WTC11 (cell line): ENCODE measurements at regions not wholly inside any gene's neighbourhood (a gene's known extent, or its start where the extent isn't known, plus 50 kb on each side); places are given as distances from the start of the nearest gene placed in this dataset.
A peak's percentile ranks its signal among the peaks of the same experiment; 100 is the strongest.

Source experiments
- ATAC-seq: fragments of 200-7000 bp; cut with Tn5 transposase; 2 replicates; pipeline ENCODE4 v1.10.0; 2021; ENCODE audit warnings: mild to moderate bottlenecking, moderate library complexity
- CTCF ChIA-PET: fragments of 300-600 bp; sonication (Branson Sonifier 250); formaldehyde crosslinking; loops from one replicate; lab custom pipeline; 2021; ENCODE audit warnings: antibody characterized with exemption; lab: Charles Lee
- POLR2A ChIA-PET: fragments of 350-600 bp; sonication (Branson Sonifier 250); formaldehyde crosslinking; loops from one replicate; lab custom pipeline; 2021; ENCODE audit warnings: antibody characterized with exemption; lab: Charles Lee
- DNase-seq: peaks from one replicate; pipeline ENCODE4 v3.0.0; 2021; ENCODE audit warnings: low spot score
- H3K27ac Mint-ChIP-seq: 2 replicates; pipeline ENCODE4 v1.8.0; 2021; ENCODE audit warnings: mixed read lengths
- H3K27me3 Mint-ChIP-seq: 2 replicates; pipeline ENCODE4 v1.8.0; 2021; ENCODE audit warnings: low read depth, mild to moderate bottlenecking, moderate library complexity, mixed read lengths
- H3K36me3 Mint-ChIP-seq: 2 replicates; pipeline ENCODE4 v1.8.0; 2021; ENCODE audit warnings: mixed read lengths
- H3K4me1 Mint-ChIP-seq: 2 replicates; pipeline ENCODE4 v1.8.0; 2022; ENCODE audit warnings: mixed read lengths
- H3K4me3 Mint-ChIP-seq: 2 replicates; pipeline ENCODE4 v1.8.0; 2021; ENCODE audit warnings: mild to moderate bottlenecking, moderate library complexity, mixed read lengths
- H3K9me3 Mint-ChIP-seq: 2 replicates; pipeline ENCODE4 v1.8.0; 2021; ENCODE audit warnings: mixed read lengths
- ATF1 ChIP-seq: sonication (generic); formaldehyde crosslinking; IDR thresholded peaks from 2 replicates; pipeline ENCODE4 v1.8.1; 2023; ENCODE audit warnings: mild to moderate bottlenecking, moderate library complexity, missing genetic modification reagents
- EMX1 ChIP-seq: fragments of 250-450 bp; sonication (Bioruptor Pico); IDR thresholded peaks from 2 replicates; pipeline ENCODE4 v1.8.0; 2021; ENCODE audit warnings: mild to moderate bottlenecking
- GRHL2 ChIP-seq: fragments of 250-450 bp; sonication (Bioruptor Pico); IDR thresholded peaks from 2 replicates; pipeline ENCODE4 v1.8.0; 2022; ENCODE audit warnings: mild to moderate bottlenecking, moderate library complexity; ENCODE audit not compliant: insufficient replicate concordance, severe bottlenecking
- HMGA2 ChIP-seq: fragments of 250-450 bp; sonication (Bioruptor Pico); IDR thresholded peaks from 2 replicates; pipeline ENCODE4 v1.4.0; 2021; ENCODE audit warnings: mild to moderate bottlenecking, moderate library complexity
- JAZF1 ChIP-seq: fragments of 250-450 bp; sonication (Bioruptor Pico); IDR thresholded peaks from 2 replicates; pipeline ENCODE4 v1.9.0; 2021; ENCODE audit warnings: moderate library complexity, mild to moderate bottlenecking, inconsistent platforms
- MYBL2 ChIP-seq: sonication (generic); formaldehyde crosslinking; IDR thresholded peaks from 2 replicates; pipeline ENCODE4 v1.8.1; 2023; ENCODE audit warnings: mild to moderate bottlenecking, moderate library complexity, missing genetic modification reagents
- NFE2L1 ChIP-seq: sonication (generic); formaldehyde crosslinking; IDR thresholded peaks from 2 replicates; pipeline ENCODE4 v1.8.1; 2023; ENCODE audit warnings: missing genetic modification reagents
- NFYB ChIP-seq: sonication (generic); formaldehyde crosslinking; conservative IDR thresholded peaks from 2 replicates; pipeline ENCODE4 v1.8.0; 2022; ENCODE audit warnings: low read depth, missing genetic modification reagents
- NR1H2 ChIP-seq: sonication (generic); formaldehyde crosslinking; IDR thresholded peaks from 2 replicates; pipeline ENCODE4 v1.9.0; 2021; ENCODE audit warnings: mild to moderate bottlenecking, moderate library complexity, missing genetic modification reagents
- NR2C2 ChIP-seq: sonication (generic); formaldehyde crosslinking; IDR thresholded peaks from 2 replicates; pipeline ENCODE4 v1.8.0; 2022; ENCODE audit warnings: mild to moderate bottlenecking, missing genetic modification reagents
- OVOL2 ChIP-seq: fragments of 250-450 bp; sonication (Bioruptor Pico); IDR thresholded peaks from 2 replicates; pipeline ENCODE4 v1.9.0; 2021; ENCODE audit warnings: mild to moderate bottlenecking, borderline replicate concordance
- SMAD3 ChIP-seq: sonication (generic); formaldehyde crosslinking; IDR thresholded peaks from 2 replicates; pipeline ENCODE4 v1.8.0; 2022; ENCODE audit warnings: missing genetic modification reagents, mild to moderate bottlenecking, borderline replicate concordance
- TEAD4 ChIP-seq: sonication (generic); formaldehyde crosslinking; IDR thresholded peaks from 2 replicates; pipeline ENCODE4 v1.8.0; 2022; ENCODE audit warnings: mild to moderate bottlenecking, missing genetic modification reagents
- ZBTB21 ChIP-seq: sonication (generic); formaldehyde crosslinking; IDR thresholded peaks from 2 replicates; pipeline ENCODE4 v1.8.1; 2023; ENCODE audit warnings: mild to moderate bottlenecking, missing genetic modification reagents, borderline replicate concordance
- ZNF219 ChIP-seq: sonication (generic); formaldehyde crosslinking; IDR thresholded peaks from 2 replicates; pipeline ENCODE4 v1.8.0; 2023; ENCODE audit warnings: missing genetic modification reagents, mild to moderate bottlenecking, borderline replicate concordance
- ZNF416 ChIP-seq: fragments of 250-450 bp; sonication (Bioruptor Pico); IDR thresholded peaks from 2 replicates; pipeline ENCODE4 v1.9.0; 2021; ENCODE audit warnings: mild to moderate bottlenecking, inconsistent platforms
- ZNF423 ChIP-seq: fragments of 250-450 bp; sonication (Bioruptor Pico); IDR thresholded peaks from 2 replicates; pipeline ENCODE4 v2.1.2; 2022; ENCODE audit warnings: mild to moderate bottlenecking, moderate library complexity
- ZNF671 ChIP-seq: fragments of 250-450 bp; sonication (Bioruptor Pico); IDR thresholded peaks from 2 replicates; pipeline ENCODE4 v1.8.0; 2021; ENCODE audit warnings: mild to moderate bottlenecking
- TF ChIP-seq, protein P1 (sequence below): sonication (generic); formaldehyde crosslinking; IDR thresholded peaks from 2 replicates; pipeline ENCODE4 v1.8.1; 2022; ENCODE audit warnings: low read depth, mild to moderate bottlenecking, moderate library complexity, missing genetic modification reagents, borderline replicate concordance
- TF ChIP-seq, protein P2 (sequence below): sonication (generic); formaldehyde crosslinking; IDR thresholded peaks from 2 replicates; pipeline ENCODE4 v1.8.0; 2022; ENCODE audit warnings: mild to moderate bottlenecking, missing genetic modification reagents
- TF ChIP-seq, protein P3 (sequence below): sonication (generic); formaldehyde crosslinking; IDR thresholded peaks from 2 replicates; pipeline ENCODE4 v1.8.0; 2022; ENCODE audit warnings: missing genetic modification reagents
- TF ChIP-seq, protein P4 (sequence below): sonication (generic); formaldehyde crosslinking; IDR thresholded peaks from 2 replicates; pipeline ENCODE4 v1.8.1; 2023; ENCODE audit warnings: mild to moderate bottlenecking, missing genetic modification reagents, moderate library complexity
- TF ChIP-seq, protein P5 (sequence below): fragments of 200-600 bp; IDR thresholded peaks from 2 replicates; pipeline ENCODE4 v1.8.0; 2022; ENCODE audit warnings: antibody characterized with exemption

DNA sequence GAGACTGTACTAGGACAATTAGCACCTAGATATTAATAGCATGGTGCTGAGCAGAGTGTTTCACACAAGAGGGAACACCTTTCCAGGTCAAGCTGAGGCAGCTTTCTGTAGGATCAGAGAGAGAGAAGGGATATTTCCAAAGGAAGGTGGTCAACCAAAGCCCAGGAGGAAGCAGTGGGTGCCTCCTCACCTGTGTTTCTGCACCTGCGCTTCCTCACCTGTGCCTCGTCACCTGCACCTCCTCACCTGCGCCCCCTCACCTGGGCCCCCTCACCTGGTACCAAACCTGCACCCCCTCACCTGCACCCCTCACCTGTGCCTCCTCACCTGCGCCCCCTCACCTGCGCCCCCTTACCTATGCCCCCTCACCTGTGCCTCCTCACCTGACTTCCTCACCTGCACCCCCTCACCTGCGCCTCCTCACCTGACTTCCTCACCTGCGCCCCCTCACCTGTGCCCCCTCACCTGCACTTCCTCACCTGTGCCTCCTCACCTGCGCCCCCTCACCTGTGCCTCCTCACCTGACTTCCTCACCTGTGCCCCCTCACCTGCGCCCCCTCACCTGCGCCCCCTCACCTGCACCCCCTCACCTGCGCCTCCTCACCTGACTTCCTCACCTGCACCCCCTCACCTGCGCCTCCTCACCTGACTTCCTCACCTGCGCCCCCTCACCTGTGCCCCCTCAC lies 67.9 kb downstream of the TTLL2 start:
- CTCF ChIA-PET = no interaction called here
- Mint-ChIP-seq H3K9me3 (no peaks in the 10 kb centered on the region), H3K4me3 (no peak overlapping the region)

DNA sequence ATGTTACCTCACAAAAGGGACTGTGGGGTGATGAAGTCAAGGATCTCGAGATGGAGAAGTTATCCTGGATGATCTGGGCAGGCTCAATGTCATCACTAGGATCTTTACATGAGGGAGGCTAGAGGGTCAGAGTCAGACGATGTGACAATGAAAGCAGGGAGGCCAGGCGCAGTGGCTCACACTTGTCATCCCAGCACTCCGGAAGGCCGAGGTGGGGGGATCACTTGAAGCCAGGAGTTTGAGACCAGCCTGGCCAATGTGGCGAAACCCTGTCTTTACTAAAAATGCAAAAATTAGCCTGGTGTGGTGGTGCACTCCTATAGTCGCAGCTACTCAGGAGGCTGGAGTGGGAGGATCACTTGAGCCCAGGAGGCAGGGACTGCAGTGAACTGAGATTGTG lies 68.8 kb downstream of the TTLL2 start:
- Mint-ChIP-seq H3K27me3 (no peaks in the 10 kb centered on the region), H3K27ac (peak overlapping the region; percentile 20; the same call in 1 of the 2 replicates), H3K4me3 (no peak overlapping the region), H3K9me3 (no peaks in the 10 kb centered on the region), H3K4me1 (no peaks in the 10 kb centered on the region), H3K36me3 (no peaks in the 10 kb centered on the region)
- ChIA-PET POLR2A (no interaction called here), CTCF (no interaction called here)
- ATAC-seq (no peak), DNase-seq (no peak)
- TF ChIP-seq, protein P1, sequence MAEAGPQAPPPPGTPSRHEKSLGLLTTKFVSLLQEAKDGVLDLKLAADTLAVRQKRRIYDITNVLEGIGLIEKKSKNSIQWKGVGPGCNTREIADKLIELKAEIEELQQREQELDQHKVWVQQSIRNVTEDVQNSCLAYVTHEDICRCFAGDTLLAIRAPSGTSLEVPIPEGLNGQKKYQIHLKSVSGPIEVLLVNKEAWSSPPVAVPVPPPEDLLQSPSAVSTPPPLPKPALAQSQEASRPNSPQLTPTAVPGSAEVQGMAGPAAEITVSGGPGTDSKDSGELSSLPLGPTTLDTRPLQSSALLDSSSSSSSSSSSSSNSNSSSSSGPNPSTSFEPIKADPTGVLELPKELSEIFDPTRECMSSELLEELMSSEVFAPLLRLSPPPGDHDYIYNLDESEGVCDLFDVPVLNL (CRISPR knock-in tag) = no peak
- TF ChIP-seq, protein P2, sequence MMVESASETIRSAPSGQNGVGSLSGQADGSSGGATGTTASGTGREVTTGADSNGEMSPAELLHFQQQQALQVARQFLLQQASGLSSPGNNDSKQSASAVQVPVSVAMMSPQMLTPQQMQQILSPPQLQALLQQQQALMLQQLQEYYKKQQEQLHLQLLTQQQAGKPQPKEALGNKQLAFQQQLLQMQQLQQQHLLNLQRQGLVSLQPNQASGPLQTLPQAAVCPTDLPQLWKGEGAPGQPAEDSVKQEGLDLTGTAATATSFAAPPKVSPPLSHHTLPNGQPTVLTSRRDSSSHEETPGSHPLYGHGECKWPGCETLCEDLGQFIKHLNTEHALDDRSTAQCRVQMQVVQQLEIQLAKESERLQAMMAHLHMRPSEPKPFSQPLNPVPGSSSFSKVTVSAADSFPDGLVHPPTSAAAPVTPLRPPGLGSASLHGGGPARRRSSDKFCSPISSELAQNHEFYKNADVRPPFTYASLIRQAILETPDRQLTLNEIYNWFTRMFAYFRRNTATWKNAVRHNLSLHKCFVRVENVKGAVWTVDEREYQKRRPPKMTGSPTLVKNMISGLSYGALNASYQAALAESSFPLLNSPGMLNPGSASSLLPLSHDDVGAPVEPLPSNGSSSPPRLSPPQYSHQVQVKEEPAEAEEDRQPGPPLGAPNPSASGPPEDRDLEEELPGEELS = no peak
- no peak for TF ChIP-seq ZNF671 (CRISPR knock-in tag)
- no peak for TF ChIP-seq TEAD4 (CRISPR knock-in tag)
- no peak for TF ChIP-seq GRHL2 (CRISPR knock-in tag)
- no peak for TF ChIP-seq ZBTB21 (CRISPR knock-in tag)
- no peak for TF ChIP-seq SMAD3 (CRISPR knock-in tag)

More for the DNA sequence above, 67.9 kb downstream of the TTLL2 start:
- H3K36me3 Mint-ChIP-seq = no peaks in the 10 kb centered on the region
- DNase-seq (no peak), ATAC-seq (no peak)
- no peak for TF ChIP-seq NR1H2
- TF ChIP-seq ZNF423 = no peak
- no peak for TF ChIP-seq OVOL2 (CRISPR knock-in tag)
- TF ChIP-seq NR2C2 (CRISPR knock-in tag) = no peak
- no peak for TF ChIP-seq MYBL2 (CRISPR knock-in tag)
- TF ChIP-seq, protein P3, sequence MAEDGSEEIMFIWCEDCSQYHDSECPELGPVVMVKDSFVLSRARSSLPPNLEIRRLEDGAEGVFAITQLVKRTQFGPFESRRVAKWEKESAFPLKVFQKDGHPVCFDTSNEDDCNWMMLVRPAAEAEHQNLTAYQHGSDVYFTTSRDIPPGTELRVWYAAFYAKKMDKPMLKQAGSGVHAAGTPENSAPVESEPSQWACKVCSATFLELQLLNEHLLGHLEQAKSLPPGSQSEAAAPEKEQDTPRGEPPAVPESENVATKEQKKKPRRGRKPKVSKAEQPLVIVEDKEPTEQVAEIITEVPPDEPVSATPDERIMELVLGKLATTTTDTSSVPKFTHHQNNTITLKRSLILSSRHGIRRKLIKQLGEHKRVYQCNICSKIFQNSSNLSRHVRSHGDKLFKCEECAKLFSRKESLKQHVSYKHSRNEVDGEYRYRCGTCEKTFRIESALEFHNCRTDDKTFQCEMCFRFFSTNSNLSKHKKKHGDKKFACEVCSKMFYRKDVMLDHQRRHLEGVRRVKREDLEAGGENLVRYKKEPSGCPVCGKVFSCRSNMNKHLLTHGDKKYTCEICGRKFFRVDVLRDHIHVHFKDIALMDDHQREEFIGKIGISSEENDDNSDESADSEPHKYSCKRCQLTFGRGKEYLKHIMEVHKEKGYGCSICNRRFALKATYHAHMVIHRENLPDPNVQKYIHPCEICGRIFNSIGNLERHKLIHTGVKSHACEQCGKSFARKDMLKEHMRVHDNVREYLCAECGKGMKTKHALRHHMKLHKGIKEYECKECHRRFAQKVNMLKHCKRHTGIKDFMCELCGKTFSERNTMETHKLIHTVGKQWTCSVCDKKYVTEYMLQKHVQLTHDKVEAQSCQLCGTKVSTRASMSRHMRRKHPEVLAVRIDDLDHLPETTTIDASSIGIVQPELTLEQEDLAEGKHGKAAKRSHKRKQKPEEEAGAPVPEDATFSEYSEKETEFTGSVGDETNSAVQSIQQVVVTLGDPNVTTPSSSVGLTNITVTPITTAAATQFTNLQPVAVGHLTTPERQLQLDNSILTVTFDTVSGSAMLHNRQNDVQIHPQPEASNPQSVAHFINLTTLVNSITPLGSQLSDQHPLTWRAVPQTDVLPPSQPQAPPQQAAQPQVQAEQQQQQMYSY (CRISPR knock-in tag) = no peak
- no peak for TF ChIP-seq HMGA2 (CRISPR knock-in tag)
- TF ChIP-seq ZNF416 (CRISPR knock-in tag) = no peak
- TF ChIP-seq JAZF1 (CRISPR knock-in tag) = no peak
- TF ChIP-seq ZNF219 = no peak
- no peak for TF ChIP-seq ATF1
- no peak for TF ChIP-seq EMX1
- no peak for TF ChIP-seq NFYB (CRISPR knock-in tag)
- TF ChIP-seq, protein P4, sequence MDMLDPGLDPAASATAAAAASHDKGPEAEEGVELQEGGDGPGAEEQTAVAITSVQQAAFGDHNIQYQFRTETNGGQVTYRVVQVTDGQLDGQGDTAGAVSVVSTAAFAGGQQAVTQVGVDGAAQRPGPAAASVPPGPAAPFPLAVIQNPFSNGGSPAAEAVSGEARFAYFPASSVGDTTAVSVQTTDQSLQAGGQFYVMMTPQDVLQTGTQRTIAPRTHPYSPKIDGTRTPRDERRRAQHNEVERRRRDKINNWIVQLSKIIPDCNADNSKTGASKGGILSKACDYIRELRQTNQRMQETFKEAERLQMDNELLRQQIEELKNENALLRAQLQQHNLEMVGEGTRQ (CRISPR knock-in tag) = no peak
- TF ChIP-seq, protein P5, sequence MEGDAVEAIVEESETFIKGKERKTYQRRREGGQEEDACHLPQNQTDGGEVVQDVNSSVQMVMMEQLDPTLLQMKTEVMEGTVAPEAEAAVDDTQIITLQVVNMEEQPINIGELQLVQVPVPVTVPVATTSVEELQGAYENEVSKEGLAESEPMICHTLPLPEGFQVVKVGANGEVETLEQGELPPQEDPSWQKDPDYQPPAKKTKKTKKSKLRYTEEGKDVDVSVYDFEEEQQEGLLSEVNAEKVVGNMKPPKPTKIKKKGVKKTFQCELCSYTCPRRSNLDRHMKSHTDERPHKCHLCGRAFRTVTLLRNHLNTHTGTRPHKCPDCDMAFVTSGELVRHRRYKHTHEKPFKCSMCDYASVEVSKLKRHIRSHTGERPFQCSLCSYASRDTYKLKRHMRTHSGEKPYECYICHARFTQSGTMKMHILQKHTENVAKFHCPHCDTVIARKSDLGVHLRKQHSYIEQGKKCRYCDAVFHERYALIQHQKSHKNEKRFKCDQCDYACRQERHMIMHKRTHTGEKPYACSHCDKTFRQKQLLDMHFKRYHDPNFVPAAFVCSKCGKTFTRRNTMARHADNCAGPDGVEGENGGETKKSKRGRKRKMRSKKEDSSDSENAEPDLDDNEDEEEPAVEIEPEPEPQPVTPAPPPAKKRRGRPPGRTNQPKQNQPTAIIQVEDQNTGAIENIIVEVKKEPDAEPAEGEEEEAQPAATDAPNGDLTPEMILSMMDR = no peak
- TF ChIP-seq NFE2L1 = no peak
- no peak overlapping the region for H3K27ac Mint-ChIP-seq
- H3K4me1 Mint-ChIP-seq = no peaks in the 10 kb centered on the region
- no peaks in the 10 kb centered on the region for H3K27me3 Mint-ChIP-seq
- POLR2A ChIA-PET = interaction anchor here (0.5 kb wide), 1 partner anchor 300 kb away, joined by 4 read pairs; no protein-coding TSS in a partner anchor
